Fibroblast of villous mesenchyme (primary cell): ENCODE measurements at regions not wholly inside any gene's neighbourhood (a gene's known extent, or its start where the extent isn't known, plus 50 kb on each side); places are given as distances from the start of the nearest gene placed in this dataset.

Experiments used
- DNase-seq: peaks from one replicate; pipeline ENCODE4 v3.0.0-alpha.2; 2010; ENCODE audit warnings: low read depth
- H3K4me3 ChIP-seq: 2 replicates; pipeline ENCODE4 v1.5.1; 2011; ENCODE audit warnings: low read depth, mild to moderate bottlenecking, low read length
- TF ChIP-seq, protein P1 (sequence below): IDR thresholded peaks from 2 replicates; pipeline ENCODE4 v1.5.1; 2012; ENCODE audit warnings: low read depth, mild to moderate bottlenecking, low read length; ENCODE audit not compliant: insufficient read depth

DNA sequence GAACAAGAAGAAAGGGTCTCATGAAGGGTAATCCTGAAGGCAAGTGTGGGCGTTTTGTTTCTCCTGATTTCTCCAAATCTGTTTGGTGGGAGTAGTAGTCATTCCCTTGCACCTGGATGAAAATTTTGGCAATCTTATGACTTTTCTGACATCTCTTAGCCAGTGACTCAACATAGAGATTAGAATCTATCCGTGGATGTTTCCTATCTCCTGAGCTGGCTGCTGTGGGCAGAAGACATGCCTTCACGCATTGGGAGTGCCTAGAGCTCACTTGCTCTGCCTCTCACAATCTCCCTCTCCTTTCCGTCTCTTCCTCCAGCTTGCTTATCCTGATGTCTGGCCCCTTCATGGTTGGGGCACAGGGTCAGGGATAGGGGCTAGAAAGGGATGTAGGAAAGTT is 174.2 kb upstream of the NFIA start:
- no peak overlapping the region for H3K4me3 ChIP-seq
- TF ChIP-seq, protein P1, sequence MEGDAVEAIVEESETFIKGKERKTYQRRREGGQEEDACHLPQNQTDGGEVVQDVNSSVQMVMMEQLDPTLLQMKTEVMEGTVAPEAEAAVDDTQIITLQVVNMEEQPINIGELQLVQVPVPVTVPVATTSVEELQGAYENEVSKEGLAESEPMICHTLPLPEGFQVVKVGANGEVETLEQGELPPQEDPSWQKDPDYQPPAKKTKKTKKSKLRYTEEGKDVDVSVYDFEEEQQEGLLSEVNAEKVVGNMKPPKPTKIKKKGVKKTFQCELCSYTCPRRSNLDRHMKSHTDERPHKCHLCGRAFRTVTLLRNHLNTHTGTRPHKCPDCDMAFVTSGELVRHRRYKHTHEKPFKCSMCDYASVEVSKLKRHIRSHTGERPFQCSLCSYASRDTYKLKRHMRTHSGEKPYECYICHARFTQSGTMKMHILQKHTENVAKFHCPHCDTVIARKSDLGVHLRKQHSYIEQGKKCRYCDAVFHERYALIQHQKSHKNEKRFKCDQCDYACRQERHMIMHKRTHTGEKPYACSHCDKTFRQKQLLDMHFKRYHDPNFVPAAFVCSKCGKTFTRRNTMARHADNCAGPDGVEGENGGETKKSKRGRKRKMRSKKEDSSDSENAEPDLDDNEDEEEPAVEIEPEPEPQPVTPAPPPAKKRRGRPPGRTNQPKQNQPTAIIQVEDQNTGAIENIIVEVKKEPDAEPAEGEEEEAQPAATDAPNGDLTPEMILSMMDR = no peak

DNA sequence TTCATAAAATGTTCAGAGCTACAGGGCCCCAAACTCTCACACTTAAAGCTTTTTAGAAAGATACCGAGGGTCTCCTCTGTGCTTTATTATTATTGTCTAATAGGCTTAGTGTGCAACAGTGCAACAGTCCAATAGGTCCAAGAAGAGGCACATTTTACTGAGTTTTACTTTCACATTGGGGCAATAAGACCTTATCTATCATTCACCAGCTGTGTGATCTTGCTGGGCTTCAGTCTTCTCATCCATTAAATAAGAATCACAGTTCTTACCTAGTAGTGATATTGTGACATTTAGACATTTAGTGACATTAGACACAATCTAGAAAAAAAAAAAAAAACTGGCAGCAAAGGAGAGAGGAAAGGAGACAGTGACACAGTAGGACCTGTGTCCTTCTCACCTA is 175.8 kb upstream of the NFIA start:
- TF ChIP-seq, protein P1 = no peak
- H3K4me3 ChIP-seq = no peak overlapping the region
- DNase-seq = no peak

More for the DNA sequence above, 174.2 kb upstream of the NFIA start:
- no peak for DNase-seq

DNA sequence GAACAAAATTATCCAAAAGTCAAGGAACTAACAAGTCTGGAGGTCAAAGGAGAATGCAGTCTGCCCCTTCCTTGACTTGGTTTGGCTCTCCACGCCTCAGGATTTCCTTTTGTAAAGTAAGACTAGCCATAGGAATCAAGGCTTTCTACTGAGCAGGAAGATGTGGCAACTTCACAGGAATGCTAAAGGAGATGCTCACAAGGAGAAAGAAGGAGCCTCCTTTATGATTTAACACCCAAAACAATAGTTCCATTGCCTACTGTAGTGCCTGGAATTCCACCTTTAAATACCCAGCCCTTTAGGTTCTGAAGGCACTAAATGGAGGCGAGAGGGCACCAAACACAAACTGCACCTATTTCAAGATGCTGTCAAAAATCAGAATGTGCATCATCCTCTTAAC is 176.3 kb upstream of the NFIA start:
- H3K4me3 ChIP-seq = no peak overlapping the region
- DNase-seq = no peak
- TF ChIP-seq, protein P1 = no peak

DNA sequence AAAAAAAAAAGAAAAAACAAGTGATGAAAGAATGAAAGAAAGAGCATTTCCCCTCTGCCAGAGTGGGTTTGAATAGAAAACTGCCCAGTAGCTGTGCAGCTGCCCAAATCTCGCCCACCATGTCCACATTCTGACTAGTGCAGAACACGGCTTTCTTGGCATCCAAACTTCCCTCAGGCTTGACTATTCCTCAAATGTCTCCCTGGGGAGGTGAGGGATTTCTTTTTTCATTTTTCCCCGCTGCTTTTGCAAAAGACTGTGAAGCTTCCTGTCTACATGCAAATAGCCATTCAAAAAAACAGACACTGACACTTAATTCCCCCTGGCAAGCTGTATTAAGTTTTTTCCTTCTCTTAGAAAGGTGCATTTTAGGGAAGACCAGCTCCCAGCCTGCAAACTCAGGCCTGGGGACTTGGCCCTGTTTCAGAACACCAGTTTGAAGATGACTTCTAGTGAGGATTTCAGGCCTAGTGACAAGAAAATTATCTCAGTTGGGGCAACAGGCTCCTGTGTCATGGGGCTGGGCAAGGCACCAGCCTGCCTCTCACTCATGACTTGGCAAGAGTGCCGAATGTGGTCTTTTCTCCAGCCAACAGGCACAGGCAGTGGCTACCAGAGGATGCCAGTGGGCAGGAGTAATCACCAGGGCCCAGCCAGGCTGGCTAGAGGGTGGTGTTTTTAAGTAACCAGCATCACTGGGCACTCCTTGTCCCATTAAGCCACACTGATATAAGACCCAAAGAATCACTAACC is 178.1 kb upstream of the NFIA start:
- TF ChIP-seq, protein P1 = no peak
- H3K4me3 ChIP-seq = no peak overlapping the region
- DNase-seq = no peak

DNA sequence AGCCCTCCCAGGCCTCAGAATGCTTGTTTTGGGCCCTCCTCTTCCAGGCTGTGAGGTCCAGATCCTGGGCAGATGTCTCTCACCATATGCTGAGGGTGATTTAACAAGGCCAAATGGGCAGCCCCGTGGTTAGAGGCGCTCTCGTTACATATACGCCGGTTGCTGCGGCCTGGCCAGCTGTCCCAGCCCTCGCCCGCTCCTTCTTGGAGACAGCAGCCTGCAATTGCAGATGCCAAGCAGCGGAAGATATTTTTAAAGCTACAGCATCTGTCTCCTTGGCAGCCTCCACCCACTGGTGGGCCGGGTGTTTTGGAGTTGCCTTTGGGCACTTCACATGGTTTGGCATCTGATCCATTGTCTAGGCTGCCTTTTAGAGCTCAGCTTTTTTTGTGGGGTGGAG is 178.8 kb upstream of the NFIA start:
- H3K4me3 ChIP-seq = no peak overlapping the region
- DNase-seq = no peak
- TF ChIP-seq, protein P1 = no peak

DNA sequence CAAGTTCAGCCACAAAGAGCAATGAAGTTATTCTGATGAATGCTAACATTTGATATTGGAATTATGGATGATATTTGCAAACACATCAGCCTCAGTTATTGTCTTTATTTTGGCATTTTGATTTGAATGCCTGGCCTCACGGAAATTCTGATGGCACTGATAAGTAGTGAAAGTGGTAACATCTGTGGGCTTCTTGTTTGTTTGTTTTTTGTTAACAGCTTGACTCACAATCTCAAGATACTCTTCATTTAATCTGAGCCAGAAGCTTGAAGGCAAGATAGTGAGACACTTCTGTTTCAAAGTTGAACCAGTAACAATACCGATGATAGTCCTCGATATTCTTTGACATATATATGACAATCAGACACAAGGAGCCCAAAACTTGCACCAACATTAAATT is 182.9 kb upstream of the NFIA start:
- TF ChIP-seq, protein P1 = no peak
- no peak for DNase-seq
- H3K4me3 ChIP-seq = no peak overlapping the region

DNA sequence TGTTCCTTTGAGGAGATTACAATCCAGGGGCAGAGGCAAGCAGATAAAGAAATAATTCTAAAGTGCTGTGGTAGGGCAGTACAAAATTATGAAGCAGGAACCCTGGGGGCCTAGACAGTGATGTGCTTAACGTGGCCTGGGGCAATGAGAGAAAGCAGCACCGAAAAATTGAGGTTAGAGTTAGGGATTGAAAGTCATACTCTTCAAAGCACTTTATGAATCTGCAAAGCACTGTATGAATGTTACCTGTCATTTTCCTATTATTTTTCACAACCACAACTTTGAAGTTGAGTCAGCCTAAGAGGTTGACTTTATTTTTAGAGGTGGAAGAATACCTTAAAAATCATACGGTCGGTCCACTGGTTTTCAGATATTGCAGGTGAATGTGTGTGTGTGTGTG is 183.4 kb upstream of the NFIA start:
- no peak for DNase-seq
- no peak overlapping the region for H3K4me3 ChIP-seq

More for the DNA sequence above, 183.4 kb upstream of the NFIA start:
- TF ChIP-seq, protein P1 = no peak
